Activated naive CD4-positive, alpha-beta T cell (primary cell): ENCODE measurements at regions not wholly inside any gene's neighbourhood (a gene's known extent, or its start where the extent isn't known, plus 50 kb on each side); places are given as distances from the start of the nearest gene placed in this dataset.
"Not testable (repeated sequence)": the region's sequence is repeated elsewhere in the genome, so short reads cannot be mapped to it uniquely, and the experiment has no call there.

ENCODE experiments used
- DNase-seq, 4 experiments: peaks; one replicate each; lab custom pipeline; 2025; lab: John Stamatoyannopoulos, UW

DNA sequence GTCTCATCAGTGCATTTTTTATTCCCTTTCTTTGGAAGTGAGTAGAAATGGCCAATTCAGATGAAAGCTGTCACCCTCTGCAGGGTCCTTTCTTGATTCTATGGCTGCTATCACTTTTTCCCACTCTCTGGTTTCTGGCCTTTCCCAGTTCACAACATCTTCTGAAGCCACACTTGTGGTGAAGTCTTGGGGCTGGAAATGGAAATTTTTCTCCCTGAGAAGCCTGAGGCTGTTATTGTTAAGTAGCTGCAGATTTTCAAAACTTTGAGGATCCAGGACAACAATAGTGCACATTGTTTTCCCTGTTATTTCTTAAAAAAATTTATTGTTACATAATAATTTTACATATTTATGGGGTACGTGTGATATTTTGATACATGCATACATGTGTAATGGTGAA is 250.3 kb upstream of the RASGRP1 start:
- DNase-seq = no peak

DNA sequence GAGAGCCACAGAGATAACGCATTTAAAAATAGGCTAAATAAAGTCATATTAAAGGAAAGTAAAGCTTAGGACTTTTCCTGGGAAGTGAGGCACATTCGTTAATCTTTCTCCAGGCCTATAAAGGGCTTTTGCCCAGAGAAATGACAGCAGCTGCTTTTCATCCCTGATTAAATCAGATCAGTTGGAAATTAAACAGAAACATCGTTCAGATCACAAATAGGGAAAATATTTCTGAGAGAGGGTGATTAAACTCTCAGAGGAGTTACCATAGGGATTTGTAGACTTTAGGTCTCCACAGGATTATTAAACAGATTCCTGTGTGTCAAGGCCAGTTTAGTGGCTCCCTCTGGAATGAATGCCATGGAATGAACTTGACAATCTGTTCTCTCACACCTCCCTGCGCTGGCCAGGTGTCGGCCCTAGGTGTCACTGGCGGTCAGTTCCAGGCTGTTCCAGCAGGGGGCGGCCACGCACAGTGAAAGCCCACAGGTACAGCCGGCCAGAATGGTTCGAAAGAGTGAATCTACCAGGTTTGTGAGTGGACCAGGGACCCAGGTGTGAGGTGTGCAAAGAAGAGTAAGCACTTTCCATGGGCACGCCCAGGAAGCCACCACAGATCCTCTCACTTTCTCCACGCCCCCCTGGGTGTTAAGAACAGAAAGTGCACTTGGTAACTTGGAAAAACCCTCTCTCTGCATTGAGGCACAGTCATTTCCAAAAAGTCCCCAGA is 253.0 kb upstream of the RASGRP1 start:
- peak; percentile 62 to 79 (median 72) for DNase-seq

DNA sequence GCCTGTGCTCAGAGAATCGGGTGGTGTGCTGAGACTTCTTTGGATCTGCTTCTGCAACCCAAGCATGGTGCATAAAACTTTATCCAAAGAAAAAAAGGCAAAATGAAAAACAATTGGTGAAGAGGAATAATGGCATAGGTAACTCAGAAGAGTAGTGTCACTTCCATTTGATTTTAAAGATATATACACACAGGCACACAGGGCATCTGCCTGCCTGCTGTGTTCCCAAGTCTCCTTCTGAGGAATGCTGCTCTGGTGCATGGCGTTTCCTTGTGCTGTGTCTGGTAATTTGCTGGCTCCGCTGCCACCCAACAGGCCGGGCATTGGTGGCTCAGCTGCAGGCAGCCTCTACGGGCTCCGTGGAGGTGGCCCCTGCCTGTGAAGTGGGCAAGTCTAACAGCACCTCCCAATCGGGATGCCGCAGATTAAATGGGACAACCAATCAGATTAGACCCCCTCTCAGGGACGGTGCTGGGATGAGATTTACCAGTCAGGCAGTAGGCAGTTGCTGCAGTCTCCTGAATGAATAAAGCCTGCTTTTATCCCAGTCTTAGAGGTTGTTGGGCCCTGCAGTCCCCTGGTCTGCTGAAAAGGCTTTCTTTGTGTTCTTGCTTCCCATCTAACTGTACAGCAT is 253.7 kb upstream of the RASGRP1 start:
- DNase-seq = no peak

DNA sequence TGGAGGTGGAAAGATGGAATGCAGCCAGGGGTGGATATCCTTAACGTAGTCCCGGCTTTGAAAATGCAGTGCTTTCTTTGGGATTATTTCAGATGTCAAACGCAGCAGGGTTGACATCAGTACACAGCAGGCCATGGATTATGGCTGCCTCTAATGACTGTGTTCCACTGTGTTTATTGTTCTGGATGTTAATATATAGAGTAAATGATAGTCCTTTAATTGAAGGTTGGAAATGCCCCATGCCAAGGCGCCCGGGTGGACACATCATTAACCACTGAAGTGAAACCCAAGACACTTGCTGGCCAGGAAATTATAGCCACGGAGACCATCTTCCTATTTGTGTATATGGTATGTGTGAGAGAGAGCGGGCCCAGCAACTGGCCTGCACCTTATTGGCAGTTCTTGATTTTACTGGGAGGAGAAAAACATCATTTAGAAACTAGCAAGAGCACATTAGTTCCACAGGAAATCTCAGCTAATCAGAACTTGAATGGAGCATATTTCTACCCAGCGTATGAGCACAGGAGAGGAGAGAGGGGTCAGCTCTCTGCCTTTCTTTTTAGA is 254.9 kb upstream of the RASGRP1 start:
- DNase-seq = no peak

DNA sequence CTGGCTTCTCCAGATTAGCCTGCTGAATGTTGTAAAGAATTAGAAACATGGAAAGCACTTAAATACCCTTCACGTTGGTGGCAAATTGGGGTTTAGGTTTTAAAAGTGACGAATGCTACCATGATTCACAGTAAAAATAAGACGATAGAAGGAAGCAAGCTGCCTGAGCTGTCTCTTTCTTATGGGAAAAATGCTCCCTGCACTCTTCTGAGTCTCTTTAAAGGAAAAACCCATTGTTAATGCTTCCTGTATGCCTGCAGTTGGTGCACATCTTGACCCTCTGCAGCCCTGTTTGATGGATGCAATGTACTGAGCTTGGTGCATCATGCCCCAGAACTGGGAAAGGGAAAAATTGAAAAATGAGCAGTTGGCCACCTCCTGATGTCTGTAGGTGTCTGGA is 258.6 kb upstream of the RASGRP1 start:
- no peak for DNase-seq

DNA sequence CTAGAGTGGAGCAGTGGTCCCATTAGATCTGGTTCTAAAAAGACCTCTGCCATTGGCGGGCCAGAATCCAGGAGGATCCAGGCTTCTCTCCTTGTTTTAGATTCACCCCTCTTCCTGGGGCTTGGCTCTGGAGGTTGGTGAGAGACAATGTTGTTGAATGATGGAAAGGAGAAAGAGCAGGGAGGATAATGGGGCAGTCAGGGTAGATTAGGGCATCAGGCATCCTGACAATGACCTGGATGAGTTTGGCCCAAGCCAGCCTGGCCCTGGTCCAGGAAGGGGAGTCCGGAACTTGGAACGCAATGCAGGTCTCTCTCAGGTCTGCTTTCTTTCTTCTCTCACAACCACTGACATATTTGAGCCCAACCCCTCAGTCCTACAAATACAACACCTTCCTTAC is 260.1 kb upstream of the RASGRP1 start:
- DNase-seq = no peak

DNA sequence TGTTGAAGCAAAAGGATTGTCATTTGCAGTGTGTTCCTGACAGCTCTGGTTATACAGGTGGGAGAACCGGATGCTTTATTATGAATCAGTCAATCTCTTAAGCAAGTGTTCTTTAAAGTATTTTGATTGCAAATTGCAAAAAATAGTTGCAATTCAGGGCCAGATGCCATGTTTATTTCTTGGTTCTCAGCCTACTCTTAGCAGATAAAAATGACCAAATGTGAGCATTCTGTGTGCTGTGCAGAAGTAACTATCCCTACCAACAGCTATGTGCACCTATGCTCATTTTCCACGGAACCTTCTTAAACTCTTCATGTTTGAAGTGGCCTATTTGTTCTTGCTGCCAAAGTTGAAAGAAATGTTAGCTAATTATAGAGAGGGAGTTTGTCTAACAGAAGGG is 262.3 kb upstream of the RASGRP1 start:
- DNase-seq = no peak

DNA sequence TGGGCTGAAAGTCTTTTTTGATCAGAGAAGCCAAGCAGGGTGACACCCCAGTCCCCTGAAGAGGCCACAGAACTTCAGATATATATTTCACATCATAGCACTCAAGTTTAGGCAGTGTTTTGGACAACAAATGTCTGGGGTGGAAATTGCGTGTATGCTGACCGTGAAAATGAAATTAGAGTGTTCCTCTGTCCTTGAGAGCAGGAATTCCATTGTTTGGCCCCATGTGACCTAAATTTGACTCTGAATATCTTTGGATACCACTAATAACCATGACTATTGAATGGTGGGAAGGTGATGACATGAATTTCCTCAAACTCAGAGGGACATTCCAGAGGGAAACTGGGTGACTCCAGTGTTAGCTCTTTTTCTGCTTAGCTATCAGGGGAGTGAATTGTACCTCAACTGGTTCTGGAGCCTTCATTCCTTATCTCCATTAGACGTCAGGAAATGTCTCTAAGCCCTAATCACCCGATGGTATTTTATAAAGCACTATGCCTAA is 263.5 kb upstream of the RASGRP1 start:
- DNase-seq = no peak

DNA sequence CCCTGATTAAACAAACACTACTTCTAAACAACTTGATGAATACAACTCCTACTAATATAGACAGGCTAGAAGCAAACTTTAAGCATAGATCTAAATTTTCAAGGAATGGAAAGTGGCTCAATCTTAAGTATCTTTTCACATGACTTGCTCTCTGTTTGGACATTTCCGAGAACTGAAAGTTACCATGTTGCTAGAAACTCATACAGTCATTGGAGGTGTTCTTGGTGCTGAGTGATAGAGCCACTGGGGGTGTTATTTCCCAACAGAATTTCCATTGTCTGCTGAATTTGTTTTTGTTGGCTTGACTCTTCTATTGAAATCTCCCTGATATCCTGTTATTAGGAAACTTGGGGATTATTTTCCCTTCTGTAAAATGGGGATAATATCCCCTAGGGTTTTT is 264.5 kb upstream of the RASGRP1 start:
- no peak for DNase-seq

DNA sequence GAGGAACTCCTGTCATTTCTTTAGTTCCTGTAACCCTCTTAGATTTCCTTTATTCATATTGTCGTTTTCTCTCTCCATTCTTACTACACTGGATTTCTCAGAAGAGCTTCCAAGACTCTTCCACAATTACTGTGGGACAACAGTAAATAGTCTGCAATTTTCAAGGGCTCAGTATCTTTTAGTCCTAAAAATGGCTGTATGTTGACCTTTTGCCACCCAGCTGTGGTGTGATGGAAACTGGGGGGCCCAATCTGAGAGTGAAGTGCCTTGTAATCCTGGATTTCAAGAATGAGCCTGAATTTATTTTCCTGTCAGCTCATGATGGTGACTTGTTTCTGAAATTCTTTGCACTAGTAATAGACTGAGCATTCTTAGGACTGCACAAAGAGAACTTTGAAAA is 277.6 kb upstream of the RASGRP1 start:
- DNase-seq = no peak

DNA sequence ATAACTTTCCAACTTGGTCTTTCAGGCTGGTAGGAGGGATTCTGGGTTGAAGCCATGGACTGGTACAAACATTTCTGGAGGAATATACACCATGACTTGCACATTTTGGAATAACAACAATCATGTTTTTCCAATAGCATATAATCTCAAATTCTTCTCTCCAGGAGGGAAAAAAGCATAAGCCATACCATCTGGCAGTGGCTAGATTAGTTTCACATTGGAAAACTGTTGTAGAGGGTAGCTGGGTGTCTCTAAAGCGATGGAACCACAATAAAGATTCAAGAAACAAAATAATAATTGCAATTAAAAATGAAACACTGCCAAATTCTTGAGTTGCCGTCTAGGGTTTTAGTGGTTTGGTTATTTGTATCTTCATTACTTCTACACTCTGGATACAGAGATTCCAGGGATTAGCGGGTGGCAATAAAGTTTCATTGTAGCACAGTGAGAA is 278.5 kb upstream of the RASGRP1 start:
- DNase-seq = no peak

DNA sequence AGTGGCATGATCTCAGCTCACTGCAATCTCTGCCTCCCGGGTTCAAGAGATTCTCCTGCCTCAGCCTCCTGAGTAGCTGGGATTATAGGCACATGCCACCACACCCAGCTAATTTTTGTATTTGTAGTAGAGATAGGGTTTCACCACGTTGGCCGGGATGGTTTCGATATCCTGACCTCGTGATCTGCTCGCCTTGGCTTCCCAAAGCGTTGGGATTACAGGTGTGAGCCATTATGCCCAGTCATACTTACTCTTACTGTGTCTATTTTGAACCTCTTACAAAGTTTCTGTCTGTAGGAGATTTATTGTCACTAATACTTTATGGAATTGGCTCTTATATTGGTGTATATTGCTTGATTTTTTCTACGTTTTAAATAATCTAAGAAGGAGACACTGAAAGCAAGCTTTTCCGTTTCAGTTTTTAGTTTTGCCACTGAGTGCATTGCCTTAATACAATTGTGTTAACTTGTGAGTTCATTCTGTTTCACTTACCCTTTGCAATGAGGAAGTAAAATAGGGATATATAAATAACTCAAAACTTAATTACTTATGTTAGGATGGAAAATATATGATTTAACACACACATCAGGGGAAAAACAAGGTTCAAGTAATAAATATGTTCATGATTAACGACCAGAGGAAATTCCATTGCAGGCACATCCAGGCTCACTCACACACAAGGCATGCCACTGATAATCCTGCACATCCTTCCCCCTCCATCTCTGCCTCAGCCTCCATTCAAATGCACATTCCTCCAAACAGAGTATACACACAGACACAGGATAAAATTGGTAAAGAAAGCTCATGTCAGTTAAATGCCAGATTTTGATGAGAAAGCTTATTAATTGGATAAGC is 279.3 kb upstream of the RASGRP1 start:
- DNase-seq = no peak

DNA sequence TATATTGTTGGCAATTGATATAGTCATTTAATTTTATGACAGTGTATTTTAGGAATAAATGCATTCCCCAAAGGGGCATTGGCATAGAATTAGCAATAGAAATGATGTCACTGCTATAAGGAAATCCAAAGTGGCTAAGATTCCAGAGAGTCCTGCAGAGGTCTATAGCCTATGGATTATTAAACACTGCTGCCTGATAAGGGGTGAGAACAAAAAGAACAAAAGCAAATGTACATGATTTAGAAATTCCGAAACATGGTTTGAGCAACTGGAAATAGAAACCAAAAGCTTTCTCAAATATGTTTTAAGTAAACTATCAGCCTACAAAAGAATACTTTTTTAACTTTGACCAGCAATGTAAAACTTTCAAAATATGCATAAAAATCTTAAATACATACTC is 280.1 kb upstream of the RASGRP1 start:
- no peak for DNase-seq

DNA sequence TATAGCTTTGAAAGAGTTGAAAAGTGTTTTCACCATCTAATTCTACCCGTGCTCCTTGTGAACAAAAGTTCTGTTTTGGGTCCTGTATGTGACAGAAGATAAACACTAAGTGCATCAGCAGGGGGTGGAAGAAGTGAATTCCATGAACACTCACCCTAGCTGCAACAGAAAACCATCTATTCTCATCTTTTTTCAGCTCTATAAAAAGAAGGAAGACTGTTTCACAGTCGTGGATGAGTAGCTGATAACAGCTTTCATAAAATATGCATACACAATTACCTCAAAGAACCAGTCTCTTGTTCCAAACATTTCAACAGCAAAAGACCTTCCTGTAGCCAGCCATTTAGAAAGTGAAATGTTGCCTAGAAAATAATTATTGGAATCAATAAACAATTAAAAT is 281.7 kb upstream of the RASGRP1 start:
- DNase-seq = no peak

DNA sequence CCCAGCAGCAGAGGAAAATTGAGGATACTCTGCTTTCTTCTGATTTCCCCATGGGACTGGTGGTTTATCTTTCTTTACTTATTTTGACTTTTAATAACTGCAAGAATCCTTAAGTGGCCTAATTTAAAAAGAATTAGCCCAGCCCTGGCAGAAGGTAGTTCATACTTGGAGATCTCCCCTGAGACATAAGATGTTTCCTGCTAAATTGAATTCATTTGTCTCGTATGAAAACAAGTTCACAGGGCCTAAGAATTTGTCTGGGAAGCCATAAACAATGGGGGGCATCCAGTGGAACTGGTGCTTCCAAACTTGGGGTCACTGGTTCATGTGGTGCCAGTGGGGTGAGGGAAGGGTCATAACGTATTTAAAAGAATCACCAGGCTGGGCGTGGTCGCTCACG is 283.1 kb upstream of the RASGRP1 start:
- DNase-seq = no peak

DNA sequence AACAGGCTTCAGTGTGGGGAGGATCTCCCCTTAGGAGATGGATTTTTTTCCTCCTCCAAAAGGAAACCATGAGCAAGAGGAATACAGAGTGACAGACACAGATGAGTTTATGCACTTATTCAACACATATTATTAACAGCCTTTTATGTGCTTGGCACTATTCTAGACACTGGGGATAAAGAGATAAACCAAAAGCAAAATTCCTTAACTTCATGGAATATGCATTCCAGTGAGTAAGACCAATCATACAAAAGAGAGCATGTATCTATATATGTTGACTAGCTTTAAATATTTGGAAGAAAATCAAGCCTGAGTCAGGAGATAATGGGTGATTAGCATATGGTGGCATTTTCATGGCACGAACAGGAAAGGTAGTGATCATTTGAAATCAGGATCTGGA is 284.4 kb upstream of the RASGRP1 start:
- DNase-seq = no peak

DNA sequence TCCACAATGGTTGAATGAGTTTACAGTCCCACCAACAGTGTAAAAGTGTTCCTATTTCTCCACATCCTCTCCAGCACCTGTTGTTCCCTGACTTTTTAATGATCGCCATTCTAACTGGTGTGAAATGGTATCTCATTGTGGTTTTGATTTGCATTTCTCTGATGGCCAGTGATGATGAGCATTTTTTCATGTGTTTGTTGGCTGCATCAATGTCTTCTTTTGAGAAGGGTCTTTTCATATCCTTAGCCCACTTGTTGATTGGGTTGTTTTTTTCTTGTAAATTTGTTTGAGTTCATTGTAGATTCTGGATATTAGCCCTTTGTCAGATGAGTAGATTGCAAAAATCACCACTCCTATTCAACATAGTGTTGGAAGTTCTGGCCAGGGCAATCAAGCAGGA is 287.6 kb upstream of the RASGRP1 start:
- not testable (repeated sequence) for DNase-seq

DNA sequence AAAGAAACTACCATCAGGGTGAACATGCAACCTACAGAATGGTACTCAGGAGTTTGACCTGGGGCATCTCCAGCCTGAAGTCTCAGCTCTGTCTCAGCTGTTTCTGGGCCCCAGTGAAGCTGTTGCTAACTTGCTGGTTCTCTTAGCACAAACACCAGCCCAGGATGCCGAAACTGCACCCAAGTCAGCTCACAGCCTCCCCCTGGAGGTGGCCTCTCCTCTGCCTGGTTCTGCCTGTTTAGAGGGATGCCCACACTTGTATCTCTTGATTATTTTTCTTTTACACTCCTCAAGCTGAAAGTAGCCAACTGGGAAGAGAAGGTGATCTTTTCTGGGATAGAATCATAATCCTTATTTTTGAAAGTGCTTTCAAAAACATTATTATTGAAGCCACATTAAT is 289.0 kb upstream of the RASGRP1 start:
- DNase-seq = peak in 1 of 4 experiments; percentile 21

DNA sequence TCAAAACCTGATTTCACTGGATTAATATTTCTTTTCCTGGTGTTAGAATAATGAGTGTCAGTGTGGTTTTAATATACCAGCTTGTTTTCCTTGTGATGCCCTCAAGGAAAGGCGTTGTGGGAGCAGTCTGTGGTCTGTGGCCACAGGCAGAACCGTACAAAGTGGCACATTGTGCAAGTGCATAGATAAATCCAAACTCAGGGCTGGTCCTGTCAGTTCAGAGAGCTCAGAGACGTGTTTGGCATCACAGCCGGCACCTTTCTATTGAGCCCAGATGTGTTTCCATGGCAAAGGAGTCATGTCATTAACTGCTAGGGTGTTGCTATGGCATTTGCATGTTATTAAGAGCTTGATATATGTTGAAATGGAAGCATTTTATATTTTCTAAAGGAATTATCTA is 289.9 kb upstream of the RASGRP1 start:
- no peak for DNase-seq

DNA sequence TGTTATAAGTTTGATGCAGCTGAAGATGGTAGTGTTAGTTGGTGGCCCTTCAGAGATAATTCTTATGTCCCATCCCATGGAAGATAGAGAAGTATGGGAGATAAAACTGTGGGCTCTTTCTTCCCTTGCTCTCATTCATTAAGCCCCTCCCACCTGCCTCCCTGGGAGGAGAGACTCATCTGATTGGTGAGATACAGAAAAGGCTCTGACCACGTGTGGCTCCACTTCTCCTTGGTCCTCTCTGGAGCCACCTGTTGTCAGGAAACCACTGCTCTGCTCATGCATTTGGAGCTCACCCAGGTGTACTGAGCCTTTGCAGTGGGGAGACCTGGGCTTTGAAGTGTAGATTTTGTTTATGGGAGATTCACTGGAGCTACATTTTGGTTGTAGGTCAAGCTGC is 293.2 kb upstream of the RASGRP1 start:
- DNase-seq = no peak

DNA sequence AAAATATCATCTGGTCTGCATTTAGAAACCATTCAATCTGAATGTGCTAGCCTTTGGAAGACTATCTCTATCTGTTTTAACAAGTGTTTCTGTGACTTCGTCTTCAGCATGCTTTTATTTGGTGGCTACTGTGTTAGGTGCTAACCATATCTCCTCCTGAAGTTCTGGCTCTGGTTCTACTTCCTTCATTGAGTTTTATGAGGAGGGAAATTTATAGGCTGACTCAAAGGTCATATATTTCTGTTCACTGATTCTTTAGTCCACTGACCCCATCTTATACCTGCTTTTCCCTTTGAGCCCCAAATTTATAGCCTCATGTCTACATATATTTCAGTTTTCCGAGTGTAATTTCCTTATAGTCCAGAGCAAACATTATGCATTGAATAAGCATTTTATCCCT is 295.0 kb upstream of the RASGRP1 start:
- no peak for DNase-seq

DNA sequence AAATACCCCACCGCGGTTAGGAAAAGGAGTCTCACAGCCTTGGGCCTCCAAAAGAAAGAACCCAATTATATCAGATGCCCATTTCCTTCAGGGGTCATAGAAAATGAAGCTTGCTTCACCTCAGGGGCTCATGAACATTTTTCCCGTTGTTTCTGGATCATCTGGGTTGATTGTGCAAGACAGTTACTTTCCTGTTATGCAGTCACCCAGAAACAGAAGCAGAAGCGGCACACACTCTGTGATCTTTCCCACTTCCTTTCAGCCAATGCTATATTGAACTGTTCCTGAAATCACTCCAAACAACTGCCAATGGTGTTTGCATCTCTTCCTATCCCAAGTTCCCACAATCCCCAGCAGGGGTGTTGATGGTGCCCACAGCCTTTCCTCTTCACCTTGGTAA is 295.6 kb upstream of the RASGRP1 start:
- DNase-seq = no peak

DNA sequence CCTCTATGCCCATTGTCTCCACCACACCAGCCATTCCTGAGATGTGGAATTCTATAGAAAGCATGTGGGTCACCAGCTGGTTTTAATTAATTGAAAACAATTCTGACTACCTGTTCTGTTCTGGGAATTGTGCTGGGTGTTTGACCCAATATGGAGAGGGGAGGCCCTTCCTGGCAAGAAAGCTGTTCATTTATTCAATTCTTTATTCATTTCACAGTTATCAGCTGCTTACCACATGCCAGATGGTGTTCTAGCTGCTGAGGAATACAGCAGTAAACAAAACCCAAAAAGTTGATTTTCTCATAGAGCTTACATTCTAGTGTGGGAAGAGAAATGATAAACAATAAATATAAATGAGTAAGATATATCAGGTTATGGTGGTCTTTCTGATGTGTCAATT is 296.1 kb upstream of the RASGRP1 start:
- DNase-seq = no peak
